ENCODE measurements at regions not wholly inside any gene's neighbourhood (a gene's known extent, or its start where the extent isn't known, plus 50 kb on each side); places are given as distances from the start of the nearest gene placed in this dataset.

GRCh38 chr10:64873088-64873487 is 1351.9 kb downstream of the REEP3 start:
- DNase-seq, result no peak
- Mint-ChIP-seq H3K36me3 (ENCODE audit: low read depth) (no peaks in the 10 kb centered on the region), H3K27ac (no peak overlapping the region), H3K4me3 (no peak overlapping the region), H3K27me3 (ENCODE audit: insufficient read depth) (no peaks in the 10 kb centered on the region), H3K4me1 (peaks cover 6% of the 10 kb centered on the region), H3K9me3 (no peaks in the 10 kb centered on the region)
- no peaks in the 10 kb centered on the region for H3K4me1 ChIP-seq (ENCODE audit: control insufficient read depth, insufficient read depth, low read length)
- no peaks in the 10 kb centered on the region for H3K9me3 ChIP-seq (ENCODE audit: control insufficient read depth, low read length)
- no peak overlapping the region for H3K4me3 ChIP-seq (ENCODE audit: low read length)
- no peak overlapping the region for H3K27ac ChIP-seq (ENCODE audit: low read depth, low read length)
- no peak for TF ChIP-seq CTCF (conservative IDR thresholded peaks at IDR 0.05)
- no peaks in the 10 kb centered on the region for H3K36me3 ChIP-seq (ENCODE audit: control insufficient read depth, insufficient read depth, low read length)
- WGBS, 2 experiments (ENCODE audit: insufficient coverage in 1 of 2, insufficient read length in 1 of 2), result 96 to 100% methylated on average over 1 to 2 of the region's 3 CpGs
- no peak overlapping the region for H3K9ac ChIP-seq (ENCODE audit: extremely low read depth, low read length, poor library complexity, severe bottlenecking)
- no peaks in the 10 kb centered on the region for H3K27me3 ChIP-seq (ENCODE audit: control insufficient read depth, insufficient read depth, low read length, poor library complexity, severe bottlenecking)

- Histone ChIP-seq H3K27me3 (ENCODE audit: control insufficient read depth, insufficient read depth, low read length, poor library complexity, severe bottlenecking) (no peaks in the 10 kb centered on the region), H3K9me3 (ENCODE audit: control insufficient read depth, low read length) (no peaks in the 10 kb centered on the region), H3K4me3 (ENCODE audit: low read length) (no peak overlapping the region), H3K27ac (ENCODE audit: low read depth, low read length) (no peak overlapping the region), H3K9ac (ENCODE audit: extremely low read depth, low read length, poor library complexity, severe bottlenecking) (no peak overlapping the region), H3K4me1 (ENCODE audit: control insufficient read depth, insufficient read depth, low read length) (no peaks in the 10 kb centered on the region), H3K36me3 (ENCODE audit: control insufficient read depth, insufficient read depth, low read length) (no peaks in the 10 kb centered on the region)
- DNase-seq, result no peak
- no peak for TF ChIP-seq CTCF (conservative IDR thresholded peaks at IDR 0.05)
- 93 to 95% methylated on average over 2 of the region's 2 CpGs for WGBS, 2 experiments (ENCODE audit: insufficient coverage in 1 of 2, insufficient read length in 1 of 2)
- Mint-ChIP-seq H3K27me3 (ENCODE audit: insufficient read depth) (no peaks in the 10 kb centered on the region), H3K4me3 (no peak overlapping the region), H3K9me3 (no peaks in the 10 kb centered on the region), H3K36me3 (ENCODE audit: low read depth) (no peaks in the 10 kb centered on the region), H3K27ac (no peak overlapping the region), H3K4me1 (peaks cover 6% of the 10 kb centered on the region)
Observed at GRCh38 chr10:64873959-64874358, 1352.8 kb downstream of the REEP3 start.

- Histone ChIP-seq H3K27ac (ENCODE audit: low read depth, low read length) (no peak overlapping the region), H3K9ac (ENCODE audit: extremely low read depth, low read length, poor library complexity, severe bottlenecking) (no peak overlapping the region), H3K4me1 (ENCODE audit: control insufficient read depth, insufficient read depth, low read length) (no peaks in the 10 kb centered on the region), H3K4me3 (ENCODE audit: low read length) (no peak overlapping the region), H3K36me3 (ENCODE audit: control insufficient read depth, insufficient read depth, low read length) (no peaks in the 10 kb centered on the region), H3K9me3 (ENCODE audit: control insufficient read depth, low read length) (no peaks in the 10 kb centered on the region), H3K27me3 (ENCODE audit: control insufficient read depth, insufficient read depth, low read length, poor library complexity, severe bottlenecking) (no peaks in the 10 kb centered on the region)
- 75 to 86% methylated on average over 2 to 3 of the region's 3 CpGs for WGBS, 2 experiments (ENCODE audit: insufficient coverage in 1 of 2, insufficient read length in 1 of 2)
- Mint-ChIP-seq H3K27ac (no peak overlapping the region), H3K9me3 (no peaks in the 10 kb centered on the region), H3K4me3 (no peak overlapping the region), H3K36me3 (ENCODE audit: low read depth) (no peaks in the 10 kb centered on the region), H3K4me1 (no peaks in the 10 kb centered on the region), H3K27me3 (ENCODE audit: insufficient read depth) (no peaks in the 10 kb centered on the region)
- no peak for TF ChIP-seq CTCF (conservative IDR thresholded peaks at IDR 0.05)
- DNase-seq, result no peak
Observed at GRCh38 chr10:64880546-64880945, 1359.3 kb downstream of the REEP3 start.
